AG10803 (cell line): ENCODE measurements at regions not wholly inside any gene's neighbourhood (a gene's known extent, or its start where the extent isn't known, plus 50 kb on each side); places are given as distances from the start of the nearest gene placed in this dataset.
A peak's percentile ranks its signal among the peaks of the same experiment; 100 is the strongest.

ENCODE experiments used
- DNase-seq: peaks from one replicate; pipeline ENCODE4 v3.0.0; 2010; ENCODE audit warnings: low read depth
- H3K4me3 ChIP-seq: 2 replicates; pipeline ENCODE4 v1.5.1; 2011; ENCODE audit warnings: mild to moderate bottlenecking, low read length, control low read depth
- CTCF ChIP-seq: conservative IDR thresholded peaks from 2 replicates; pipeline ENCODE4 v1.5.1; 2011; ENCODE audit warnings: mild to moderate bottlenecking, low read length, control low read depth, inconsistent platforms

DNA sequence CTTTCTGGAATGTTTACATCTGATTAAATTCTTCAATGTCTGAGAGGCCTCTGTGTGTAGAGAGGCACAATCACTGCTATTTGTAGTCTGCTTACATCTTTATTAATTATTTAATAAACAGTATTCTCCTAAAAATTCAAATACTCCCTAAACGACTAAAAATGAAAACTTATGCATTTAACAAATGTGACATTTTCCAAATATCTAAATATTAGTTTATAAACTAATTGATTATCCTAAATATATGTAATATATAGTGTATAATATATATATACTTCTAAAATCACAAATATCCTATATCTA is 57.7 kb upstream of the ZBED3 start:
- no peak overlapping the region for H3K4me3 ChIP-seq
- TF ChIP-seq CTCF: no peak
- DNase-seq: no peak

DNA sequence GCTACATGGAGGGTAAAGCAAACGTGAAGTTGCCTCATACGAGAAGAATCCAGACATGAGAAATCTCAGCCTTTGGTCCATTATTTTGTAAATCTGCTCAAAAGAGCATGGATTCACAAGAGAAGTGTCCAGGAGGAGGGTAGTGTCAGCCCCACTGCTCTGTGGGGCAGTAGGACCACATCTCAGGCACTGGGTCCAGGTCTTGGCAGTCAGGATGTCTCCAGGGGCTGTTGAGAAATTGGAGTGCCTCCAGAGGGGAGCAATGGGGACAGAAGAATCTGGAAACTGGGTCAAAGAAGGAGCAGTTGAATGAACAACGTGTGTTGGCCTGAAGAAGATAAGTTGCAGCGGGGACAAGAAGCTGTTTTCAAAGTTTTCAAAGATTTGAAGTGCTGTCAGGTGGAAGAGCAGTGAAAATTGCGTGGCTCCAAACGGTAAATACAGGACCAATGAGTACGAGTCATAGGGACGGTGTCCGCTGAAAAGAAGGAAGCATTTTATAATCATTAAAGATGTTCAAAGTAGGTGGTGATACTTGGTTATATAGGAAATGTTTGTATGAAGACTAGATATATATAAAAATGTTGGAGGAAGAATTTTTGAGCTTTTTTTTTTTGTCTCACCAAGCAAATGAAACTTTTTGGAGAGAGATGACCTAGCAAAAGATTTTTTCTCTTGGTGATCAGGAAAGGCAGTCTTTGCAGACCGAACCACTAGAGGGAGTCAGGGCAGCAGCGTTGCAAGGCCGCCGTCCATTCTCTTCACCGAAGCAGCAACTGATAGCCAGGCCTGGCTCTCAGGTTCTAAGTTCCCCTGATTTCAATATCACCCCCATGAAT is 57.1 kb upstream of the ZBED3 start:
- peak; percentile 78 for DNase-seq
- peak; percentile 92 for TF ChIP-seq CTCF
- no peak overlapping the region for H3K4me3 ChIP-seq

DNA sequence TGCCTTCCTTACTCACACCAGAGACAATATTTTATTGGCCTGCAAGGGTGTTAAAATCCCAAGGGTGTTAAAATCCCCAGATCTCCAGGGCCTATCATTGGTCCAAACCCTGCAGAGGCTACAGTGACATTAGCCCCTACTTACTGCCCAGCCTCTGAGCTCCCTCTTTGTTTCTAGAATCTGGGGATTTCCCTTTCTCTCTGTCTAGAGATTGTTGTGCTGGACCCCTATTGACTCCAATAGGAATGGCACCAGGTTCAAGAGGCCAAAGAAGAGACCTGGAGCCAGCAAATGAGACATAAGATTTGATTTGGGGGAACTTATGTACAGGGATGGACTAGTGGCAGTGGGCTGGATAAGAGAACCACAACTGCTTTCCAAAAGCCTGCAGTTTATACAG is 53.3 kb upstream of the ZBED3 start:
- TF ChIP-seq CTCF: no peak
- no peak for DNase-seq
- no peak overlapping the region for H3K4me3 ChIP-seq

- TF ChIP-seq CTCF: no peak
- no peak overlapping the region for H3K4me3 ChIP-seq
- DNase-seq: peak; percentile 7
Measured at GRCh38 chr5:77139001-77139400, 51.9 kb upstream of the ZBED3 start.
